ENCODE measurements at regions not wholly inside any gene's neighbourhood (a gene's known extent, or its start where the extent isn't known, plus 50 kb on each side); places are given as distances from the start of the nearest gene placed in this dataset.

GRCh38 chr14:86787717-86788116 is 1205.3 kb downstream of the GALC start:
- TF ChIP-seq CTCF (IDR thresholded peaks at IDR 0.05; ENCODE audit: insufficient read depth, low read length, poor library complexity, severe bottlenecking) = no peak
- DNase-seq (ENCODE audit: extremely low read depth, insufficient read length) = no peak
- Histone ChIP-seq H3K27me3 (replicated peaks; ENCODE audit: control insufficient read depth, insufficient read depth, low read length) (no peaks in the 10 kb centered on the region), H3K4me3 (replicated peaks; ENCODE audit: low read depth, low read length) (no peak overlapping the region), H3K36me3 (ENCODE audit: control insufficient read depth, insufficient read depth, low read length) (no peaks in the 10 kb centered on the region)

GRCh38 chr14:86782092-86782580 is 1210.8 kb downstream of the GALC start:
- TF ChIP-seq CTCF (IDR thresholded peaks at IDR 0.05; ENCODE audit: insufficient read depth, low read length, poor library complexity, severe bottlenecking) = no peak
- DNase-seq (ENCODE audit: extremely low read depth, insufficient read length) = no peak
- Histone ChIP-seq H3K36me3 (ENCODE audit: control insufficient read depth, insufficient read depth, low read length) (no peaks in the 10 kb centered on the region), H3K27me3 (replicated peaks; ENCODE audit: control insufficient read depth, insufficient read depth, low read length) (no peaks in the 10 kb centered on the region), H3K4me3 (replicated peaks; ENCODE audit: low read depth, low read length) (no peak overlapping the region)

GRCh38 chr14:86780876-86781510 is 1212.0 kb downstream of the GALC start:
- TF ChIP-seq CTCF (IDR thresholded peaks at IDR 0.05; ENCODE audit: insufficient read depth, low read length, poor library complexity, severe bottlenecking) = no peak
- no peak overlapping the region for H3K4me3 ChIP-seq (replicated peaks; ENCODE audit: low read depth, low read length)
- H3K36me3 ChIP-seq (ENCODE audit: control insufficient read depth, insufficient read depth, low read length) = no peaks in the 10 kb centered on the region
- H3K27me3 ChIP-seq (replicated peaks; ENCODE audit: control insufficient read depth, insufficient read depth, low read length) = no peaks in the 10 kb centered on the region
- DNase-seq (ENCODE audit: extremely low read depth, insufficient read length) = no peak

GRCh38 chr14:86780461-86780860 is 1212.5 kb downstream of the GALC start:
- Histone ChIP-seq H3K27me3 (replicated peaks; ENCODE audit: control insufficient read depth, insufficient read depth, low read length) (no peaks in the 10 kb centered on the region), H3K4me3 (replicated peaks; ENCODE audit: low read depth, low read length) (no peak overlapping the region), H3K36me3 (ENCODE audit: control insufficient read depth, insufficient read depth, low read length) (no peaks in the 10 kb centered on the region)
- no peak for TF ChIP-seq CTCF (IDR thresholded peaks at IDR 0.05; ENCODE audit: insufficient read depth, low read length, poor library complexity, severe bottlenecking)
- DNase-seq (ENCODE audit: extremely low read depth, insufficient read length) = no peak

- Histone ChIP-seq H3K27me3 (replicated peaks; ENCODE audit: control insufficient read depth, insufficient read depth, low read length) (no peaks in the 10 kb centered on the region), H3K36me3 (ENCODE audit: control insufficient read depth, insufficient read depth, low read length) (no peaks in the 10 kb centered on the region), H3K4me3 (replicated peaks; ENCODE audit: low read depth, low read length) (no peak overlapping the region)
- no peak for DNase-seq (ENCODE audit: extremely low read depth, insufficient read length)
- no peak for TF ChIP-seq CTCF (IDR thresholded peaks at IDR 0.05; ENCODE audit: insufficient read depth, low read length, poor library complexity, severe bottlenecking)
Measured at GRCh38 chr14:86779416-86779815, 1213.6 kb downstream of the GALC start.
